Keratinocyte (primary cell): ENCODE measurements at regions not wholly inside any gene's neighbourhood (a gene's known extent, or its start where the extent isn't known, plus 50 kb on each side); places are given as distances from the start of the nearest gene placed in this dataset.

Source experiments
- CTCF ChIP-seq, 3 experiments: IDR thresholded peaks in 1 of 3; conservative IDR thresholded peaks in 1 of 3; optimal IDR thresholded peaks in 1 of 3; 2 replicates in 2 of 3; 3 replicates in 1 of 3; pipeline versions ENCODE3 to v1.5.1; 2011; ENCODE audit warnings: low read length in 3 of 3, mild to moderate bottlenecking in 3 of 3, moderate library complexity in 2 of 3, control low read depth in 1 of 3, inconsistent platforms in 1 of 3; ENCODE audit not compliant: insufficient read depth in 2 of 3; ENCODE audit errors: extremely low read depth in 1 of 3
- EZH2 ChIP-seq: IDR thresholded peaks from one replicate; pipeline ENCODE4 v1.6.1; 2012; ENCODE audit warnings: inconsistent platforms, mild to moderate bottlenecking, low read length, moderate library complexity

- TF ChIP-seq EZH2 = no peak
- no peak for TF ChIP-seq CTCF (optimal IDR thresholded peaks at IDR 0.05 in 1 of 3, IDR thresholded peaks at IDR 0.05 in 1 of 3, conservative IDR thresholded peaks at IDR 0.05 in 1 of 3; ENCODE audit: extremely low read depth in 1 of 3, insufficient read depth in 2 of 3, low read length in 3 of 3)
Observed at GRCh38 chr5:21195145-21195544, 1207.1 kb upstream of the CDH18 start.
